WTC11 (cell line): ENCODE measurements at regions not wholly inside any gene's neighbourhood (a gene's known extent, or its start where the extent isn't known, plus 50 kb on each side); places are given as distances from the start of the nearest gene placed in this dataset.

Experiments used
- CBFB ChIP-seq: sonication (generic); formaldehyde crosslinking; IDR thresholded peaks from 2 replicates; pipeline ENCODE4 v1.8.1; 2022; ENCODE audit warnings: mild to moderate bottlenecking, low read depth, missing genetic modification reagents
- CREB1 ChIP-seq: sonication (generic); formaldehyde crosslinking; IDR thresholded peaks from 2 replicates; pipeline ENCODE4 v1.8.0; 2023; ENCODE audit warnings: mild to moderate bottlenecking, missing genetic modification reagents
- NFYB ChIP-seq: sonication (generic); formaldehyde crosslinking; conservative IDR thresholded peaks from 2 replicates; pipeline ENCODE4 v1.8.0; 2022; ENCODE audit warnings: low read depth, missing genetic modification reagents
- OVOL2 ChIP-seq: fragments of 250-450 bp; sonication (Bioruptor Pico); IDR thresholded peaks from 2 replicates; pipeline ENCODE4 v1.9.0; 2021; ENCODE audit warnings: mild to moderate bottlenecking, borderline replicate concordance
- ZNF138 ChIP-seq: sonication (generic); formaldehyde crosslinking; conservative IDR thresholded peaks from 2 replicates; pipeline ENCODE4 v1.8.1; 2022; ENCODE audit warnings: mild to moderate bottlenecking, moderate library complexity, missing genetic modification reagents
- TF ChIP-seq, protein P1 (sequence below): sonication (generic); formaldehyde crosslinking; conservative IDR thresholded peaks from 2 replicates; pipeline ENCODE4 v1.8.1; 2022; ENCODE audit warnings: mild to moderate bottlenecking, missing genetic modification reagents
- TF ChIP-seq, protein P2 (sequence below): sonication (generic); formaldehyde crosslinking; IDR thresholded peaks from 2 replicates; pipeline ENCODE4 v1.8.1; 2022; ENCODE audit warnings: low read depth, missing genetic modification reagents, borderline replicate concordance
- TF ChIP-seq, protein P3 (sequence below): fragments of 200-600 bp; IDR thresholded peaks from 2 replicates; pipeline ENCODE4 v1.8.0; 2022; ENCODE audit warnings: antibody characterized with exemption
- TF ChIP-seq, protein P4 (sequence below): sonication (generic); formaldehyde crosslinking; conservative IDR thresholded peaks from 2 replicates; pipeline ENCODE4 v1.8.1; 2023; ENCODE audit warnings: mild to moderate bottlenecking, low read depth, missing genetic modification reagents, moderate library complexity
- TF ChIP-seq, protein P5 (sequence below): sonication (generic); formaldehyde crosslinking; IDR thresholded peaks from 2 replicates; pipeline ENCODE4 v1.8.1; 2023; ENCODE audit warnings: mild to moderate bottlenecking, missing genetic modification reagents, moderate library complexity

DNA sequence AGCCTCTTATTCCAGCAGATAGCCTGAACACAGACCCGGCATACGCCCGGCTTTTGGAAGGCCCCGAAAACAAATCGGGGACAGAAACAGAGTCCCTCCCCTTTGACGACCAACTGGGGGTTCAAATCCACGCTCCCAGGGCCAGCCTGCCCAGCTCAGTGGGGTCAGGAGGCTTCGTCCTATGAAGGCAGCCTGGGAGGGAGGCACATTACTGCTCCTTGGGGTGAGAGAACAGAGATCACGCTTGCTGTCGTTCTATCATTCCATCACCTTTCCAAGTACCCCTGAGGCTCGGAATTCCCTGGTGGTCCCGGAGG, 208.8 kb upstream of the SALL3 start:
- TF ChIP-seq ZNF138 (CRISPR knock-in tag) (no peak), CREB1 (CRISPR knock-in tag) (no peak), NFYB (CRISPR knock-in tag) (no peak), OVOL2 (CRISPR knock-in tag) (no peak), CBFB (CRISPR knock-in tag) (no peak)
- TF ChIP-seq, protein P1, sequence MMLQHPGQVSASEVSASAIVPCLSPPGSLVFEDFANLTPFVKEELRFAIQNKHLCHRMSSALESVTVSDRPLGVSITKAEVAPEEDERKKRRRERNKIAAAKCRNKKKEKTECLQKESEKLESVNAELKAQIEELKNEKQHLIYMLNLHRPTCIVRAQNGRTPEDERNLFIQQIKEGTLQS (CRISPR knock-in tag): no peak
- TF ChIP-seq, protein P2, sequence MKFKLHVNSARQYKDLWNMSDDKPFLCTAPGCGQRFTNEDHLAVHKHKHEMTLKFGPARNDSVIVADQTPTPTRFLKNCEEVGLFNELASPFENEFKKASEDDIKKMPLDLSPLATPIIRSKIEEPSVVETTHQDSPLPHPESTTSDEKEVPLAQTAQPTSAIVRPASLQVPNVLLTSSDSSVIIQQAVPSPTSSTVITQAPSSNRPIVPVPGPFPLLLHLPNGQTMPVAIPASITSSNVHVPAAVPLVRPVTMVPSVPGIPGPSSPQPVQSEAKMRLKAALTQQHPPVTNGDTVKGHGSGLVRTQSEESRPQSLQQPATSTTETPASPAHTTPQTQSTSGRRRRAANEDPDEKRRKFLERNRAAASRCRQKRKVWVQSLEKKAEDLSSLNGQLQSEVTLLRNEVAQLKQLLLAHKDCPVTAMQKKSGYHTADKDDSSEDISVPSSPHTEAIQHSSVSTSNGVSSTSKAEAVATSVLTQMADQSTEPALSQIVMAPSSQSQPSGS (CRISPR knock-in tag): no peak
- TF ChIP-seq, protein P3, sequence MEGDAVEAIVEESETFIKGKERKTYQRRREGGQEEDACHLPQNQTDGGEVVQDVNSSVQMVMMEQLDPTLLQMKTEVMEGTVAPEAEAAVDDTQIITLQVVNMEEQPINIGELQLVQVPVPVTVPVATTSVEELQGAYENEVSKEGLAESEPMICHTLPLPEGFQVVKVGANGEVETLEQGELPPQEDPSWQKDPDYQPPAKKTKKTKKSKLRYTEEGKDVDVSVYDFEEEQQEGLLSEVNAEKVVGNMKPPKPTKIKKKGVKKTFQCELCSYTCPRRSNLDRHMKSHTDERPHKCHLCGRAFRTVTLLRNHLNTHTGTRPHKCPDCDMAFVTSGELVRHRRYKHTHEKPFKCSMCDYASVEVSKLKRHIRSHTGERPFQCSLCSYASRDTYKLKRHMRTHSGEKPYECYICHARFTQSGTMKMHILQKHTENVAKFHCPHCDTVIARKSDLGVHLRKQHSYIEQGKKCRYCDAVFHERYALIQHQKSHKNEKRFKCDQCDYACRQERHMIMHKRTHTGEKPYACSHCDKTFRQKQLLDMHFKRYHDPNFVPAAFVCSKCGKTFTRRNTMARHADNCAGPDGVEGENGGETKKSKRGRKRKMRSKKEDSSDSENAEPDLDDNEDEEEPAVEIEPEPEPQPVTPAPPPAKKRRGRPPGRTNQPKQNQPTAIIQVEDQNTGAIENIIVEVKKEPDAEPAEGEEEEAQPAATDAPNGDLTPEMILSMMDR: no peak
- TF ChIP-seq, protein P4, sequence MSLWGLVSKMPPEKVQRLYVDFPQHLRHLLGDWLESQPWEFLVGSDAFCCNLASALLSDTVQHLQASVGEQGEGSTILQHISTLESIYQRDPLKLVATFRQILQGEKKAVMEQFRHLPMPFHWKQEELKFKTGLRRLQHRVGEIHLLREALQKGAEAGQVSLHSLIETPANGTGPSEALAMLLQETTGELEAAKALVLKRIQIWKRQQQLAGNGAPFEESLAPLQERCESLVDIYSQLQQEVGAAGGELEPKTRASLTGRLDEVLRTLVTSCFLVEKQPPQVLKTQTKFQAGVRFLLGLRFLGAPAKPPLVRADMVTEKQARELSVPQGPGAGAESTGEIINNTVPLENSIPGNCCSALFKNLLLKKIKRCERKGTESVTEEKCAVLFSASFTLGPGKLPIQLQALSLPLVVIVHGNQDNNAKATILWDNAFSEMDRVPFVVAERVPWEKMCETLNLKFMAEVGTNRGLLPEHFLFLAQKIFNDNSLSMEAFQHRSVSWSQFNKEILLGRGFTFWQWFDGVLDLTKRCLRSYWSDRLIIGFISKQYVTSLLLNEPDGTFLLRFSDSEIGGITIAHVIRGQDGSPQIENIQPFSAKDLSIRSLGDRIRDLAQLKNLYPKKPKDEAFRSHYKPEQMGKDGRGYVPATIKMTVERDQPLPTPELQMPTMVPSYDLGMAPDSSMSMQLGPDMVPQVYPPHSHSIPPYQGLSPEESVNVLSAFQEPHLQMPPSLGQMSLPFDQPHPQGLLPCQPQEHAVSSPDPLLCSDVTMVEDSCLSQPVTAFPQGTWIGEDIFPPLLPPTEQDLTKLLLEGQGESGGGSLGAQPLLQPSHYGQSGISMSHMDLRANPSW (CRISPR knock-in tag): no peak
- TF ChIP-seq, protein P5, sequence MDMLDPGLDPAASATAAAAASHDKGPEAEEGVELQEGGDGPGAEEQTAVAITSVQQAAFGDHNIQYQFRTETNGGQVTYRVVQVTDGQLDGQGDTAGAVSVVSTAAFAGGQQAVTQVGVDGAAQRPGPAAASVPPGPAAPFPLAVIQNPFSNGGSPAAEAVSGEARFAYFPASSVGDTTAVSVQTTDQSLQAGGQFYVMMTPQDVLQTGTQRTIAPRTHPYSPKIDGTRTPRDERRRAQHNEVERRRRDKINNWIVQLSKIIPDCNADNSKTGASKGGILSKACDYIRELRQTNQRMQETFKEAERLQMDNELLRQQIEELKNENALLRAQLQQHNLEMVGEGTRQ (CRISPR knock-in tag): no peak
